MCF 10A (cell line): ENCODE measurements at regions not wholly inside any gene's neighbourhood (a gene's known extent, or its start where the extent isn't known, plus 50 kb on each side); places are given as distances from the start of the nearest gene placed in this dataset.

Source experiments
- BruUV-seq: library from RNA; stranded (reverse); fragments of 400-500 nt; replicated peaks from 2 replicates; lab custom pipeline; 2021; lab: Mats Ljungman, UMichigan
- CTCF ChIA-PET: fragments of 300-600 bp; sonication (Branson Sonifier 250); formaldehyde crosslinking; extraction: SDS; loops from one replicate; lab custom pipeline; 2021; ENCODE audit warnings: antibody characterized with exemption, inconsistent platforms; lab: Yijun Ruan, JAX
- POLR2A ChIA-PET: fragments of 300-600, 350-650 bp; sonication (Branson Sonifier 250); formaldehyde crosslinking; extraction: SDS; loops from one replicate; lab custom pipeline; 2020; ENCODE audit warnings: antibody characterized with exemption, inconsistent platforms; lab: Yijun Ruan, JAX
- DNase-seq: peaks from one replicate; pipeline ENCODE4 v3.0.0-alpha.2; 2018; ENCODE audit not compliant: unreplicated experiment
- H3K27ac Mint-ChIP-seq: one replicate; pipeline ENCODE4 v1.8.0; 2022; ENCODE audit warnings: mild to moderate bottlenecking, low read depth, mixed read lengths; ENCODE audit not compliant: unreplicated experiment
- H3K27me3 Mint-ChIP-seq: one replicate; pipeline ENCODE4 v1.8.0; 2022; ENCODE audit warnings: mixed read lengths; ENCODE audit not compliant: insufficient read depth, unreplicated experiment
- H3K36me3 Mint-ChIP-seq: one replicate; pipeline ENCODE4 v1.8.0; 2022; ENCODE audit warnings: mild to moderate bottlenecking, moderate library complexity, mixed read lengths; ENCODE audit not compliant: insufficient read depth, unreplicated experiment
- H3K4me1 Mint-ChIP-seq: one replicate; pipeline ENCODE4 v1.8.0; 2022; ENCODE audit warnings: mixed read lengths; ENCODE audit not compliant: insufficient read depth, unreplicated experiment
- H3K4me3 Mint-ChIP-seq: one replicate; pipeline ENCODE4 v1.8.0; 2022; ENCODE audit warnings: mild to moderate bottlenecking, moderate library complexity, mixed read lengths; ENCODE audit not compliant: unreplicated experiment
- H3K9me3 Mint-ChIP-seq: one replicate; pipeline ENCODE4 v1.8.0; 2022; ENCODE audit warnings: mixed read lengths; ENCODE audit not compliant: unreplicated experiment
- intact Hi-C: fragments of 100-400 bp; cut with micrococcal nuclease; formaldehyde crosslinking; loops from 2 replicates; pipeline ENCODE4 v1.14.1; 2022
- TF ChIP-seq, protein P1 (sequence below): fragments of 200-600 bp; IDR thresholded peaks from one replicate; pipeline ENCODE4 v1.8.0; 2022; ENCODE audit warnings: antibody characterized with exemption, mild to moderate bottlenecking; ENCODE audit not compliant: unreplicated experiment

DNA sequence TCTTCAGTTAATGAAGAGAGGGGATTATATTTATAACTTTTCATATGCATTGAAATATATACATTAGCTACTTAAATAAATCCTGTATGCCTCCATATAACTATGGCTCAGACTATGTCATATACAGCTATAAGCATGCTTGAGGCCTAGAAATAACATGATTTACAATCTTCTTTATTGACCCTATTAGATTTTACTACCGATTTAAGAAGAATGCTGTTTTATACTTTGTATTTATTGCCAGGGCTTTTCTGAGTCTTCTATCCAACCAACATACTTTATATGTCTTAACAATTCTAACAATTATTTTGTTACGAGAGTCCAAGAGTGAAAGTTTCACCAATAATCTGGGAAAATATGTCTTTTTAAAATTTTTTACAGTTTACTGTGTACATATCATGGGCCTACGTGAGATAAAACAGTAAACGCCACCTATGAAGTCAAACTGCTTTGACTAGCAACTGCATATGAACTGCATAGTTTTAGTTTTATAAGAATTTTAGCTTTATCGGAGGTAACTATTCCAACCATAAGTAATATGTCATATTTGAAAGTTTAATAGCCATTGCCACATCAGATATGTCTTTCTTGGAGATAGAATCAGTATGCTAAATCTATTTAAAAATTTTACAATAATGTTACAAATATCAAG lies 861.0 kb downstream of the USP25 start:
- Mint-ChIP-seq H3K36me3 (no peaks in the 10 kb centered on the region), H3K4me1 (no peaks in the 10 kb centered on the region), H3K9me3 (no peaks in the 10 kb centered on the region), H3K4me3 (no peak overlapping the region), H3K27ac (no peak overlapping the region), H3K27me3 (no peaks in the 10 kb centered on the region)
- POLR2A ChIA-PET: no interaction called here
- CTCF ChIA-PET: no interaction called here
- intact Hi-C loops: no loop called here
- TF ChIP-seq, protein P1, sequence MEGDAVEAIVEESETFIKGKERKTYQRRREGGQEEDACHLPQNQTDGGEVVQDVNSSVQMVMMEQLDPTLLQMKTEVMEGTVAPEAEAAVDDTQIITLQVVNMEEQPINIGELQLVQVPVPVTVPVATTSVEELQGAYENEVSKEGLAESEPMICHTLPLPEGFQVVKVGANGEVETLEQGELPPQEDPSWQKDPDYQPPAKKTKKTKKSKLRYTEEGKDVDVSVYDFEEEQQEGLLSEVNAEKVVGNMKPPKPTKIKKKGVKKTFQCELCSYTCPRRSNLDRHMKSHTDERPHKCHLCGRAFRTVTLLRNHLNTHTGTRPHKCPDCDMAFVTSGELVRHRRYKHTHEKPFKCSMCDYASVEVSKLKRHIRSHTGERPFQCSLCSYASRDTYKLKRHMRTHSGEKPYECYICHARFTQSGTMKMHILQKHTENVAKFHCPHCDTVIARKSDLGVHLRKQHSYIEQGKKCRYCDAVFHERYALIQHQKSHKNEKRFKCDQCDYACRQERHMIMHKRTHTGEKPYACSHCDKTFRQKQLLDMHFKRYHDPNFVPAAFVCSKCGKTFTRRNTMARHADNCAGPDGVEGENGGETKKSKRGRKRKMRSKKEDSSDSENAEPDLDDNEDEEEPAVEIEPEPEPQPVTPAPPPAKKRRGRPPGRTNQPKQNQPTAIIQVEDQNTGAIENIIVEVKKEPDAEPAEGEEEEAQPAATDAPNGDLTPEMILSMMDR: no peak
- no TSS peak for BruUV-seq
- no peak for DNase-seq

DNA sequence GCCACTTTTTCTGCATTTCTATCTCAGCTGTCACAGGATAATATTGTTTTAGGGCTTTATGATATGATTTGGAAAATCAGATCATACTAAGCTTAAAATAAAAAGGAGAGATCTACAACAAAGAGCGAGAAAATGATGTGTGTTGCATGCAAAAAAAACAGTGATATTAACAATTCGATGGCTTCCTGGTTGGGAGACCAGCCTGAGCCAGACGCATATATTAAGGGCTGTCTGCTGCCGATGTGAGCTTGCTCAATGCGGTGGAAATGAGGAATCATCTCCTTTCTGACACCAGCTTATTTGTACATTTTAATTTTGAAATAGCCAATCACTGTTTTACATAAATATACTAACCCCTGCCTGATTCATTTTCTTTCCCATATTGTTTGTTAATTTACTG lies 862.6 kb downstream of the USP25 start:
- no peak overlapping the region for H3K27ac Mint-ChIP-seq
- TF ChIP-seq, protein P1: no peak
- H3K36me3 Mint-ChIP-seq: no peaks in the 10 kb centered on the region
- POLR2A ChIA-PET: interaction anchor here (0.7 kb wide), 1 partner anchor 319 kb away, joined by 3 read pairs; no protein-coding TSS in a partner anchor
- DNase-seq: no peak
- BruUV-seq: no TSS peak
- intact Hi-C loops: no loop called here
- CTCF ChIA-PET: interaction anchor here (1.0 kb wide), 1 partner anchor 17 kb away, joined by 3 read pairs; no protein-coding TSS in a partner anchor
- no peaks in the 10 kb centered on the region for H3K4me1 Mint-ChIP-seq
- no peaks in the 10 kb centered on the region for H3K9me3 Mint-ChIP-seq
- H3K27me3 Mint-ChIP-seq: no peaks in the 10 kb centered on the region
- no peak overlapping the region for H3K4me3 Mint-ChIP-seq

DNA sequence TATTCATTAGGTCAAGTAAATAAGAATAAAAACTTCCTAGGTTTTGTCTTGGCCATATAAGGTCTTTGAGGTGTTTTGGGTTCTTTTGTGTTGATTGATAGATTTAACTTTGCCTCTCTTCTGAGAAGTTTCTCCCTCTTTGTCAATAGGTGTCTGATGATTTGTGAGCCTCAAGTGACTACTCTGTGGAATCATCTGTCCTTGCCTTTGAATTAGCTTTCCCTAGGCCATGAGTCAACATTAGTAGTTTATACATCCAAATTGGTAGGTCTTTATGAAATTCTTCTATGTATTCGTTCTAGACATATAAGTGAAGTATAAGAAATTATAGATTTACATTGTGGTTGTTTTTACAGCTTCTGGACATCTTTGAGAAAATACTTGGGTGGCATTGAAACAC lies 864.4 kb downstream of the USP25 start:
- Mint-ChIP-seq H3K27ac (no peak overlapping the region), H3K36me3 (no peaks in the 10 kb centered on the region), H3K27me3 (no peaks in the 10 kb centered on the region), H3K4me3 (no peak overlapping the region), H3K4me1 (no peaks in the 10 kb centered on the region), H3K9me3 (no peaks in the 10 kb centered on the region)
- DNase-seq: no peak
- TF ChIP-seq, protein P1: no peak
- no TSS peak for BruUV-seq
- POLR2A ChIA-PET: interaction anchor here (0.8 kb wide), 1 partner anchor 17 kb away, joined by 4 read pairs; no protein-coding TSS in a partner anchor
- CTCF ChIA-PET: interaction anchor here (0.5 kb wide), 1 partner anchor 33 kb away, joined by 5 read pairs; no protein-coding TSS in a partner anchor
- intact Hi-C loops: no loop called here

DNA sequence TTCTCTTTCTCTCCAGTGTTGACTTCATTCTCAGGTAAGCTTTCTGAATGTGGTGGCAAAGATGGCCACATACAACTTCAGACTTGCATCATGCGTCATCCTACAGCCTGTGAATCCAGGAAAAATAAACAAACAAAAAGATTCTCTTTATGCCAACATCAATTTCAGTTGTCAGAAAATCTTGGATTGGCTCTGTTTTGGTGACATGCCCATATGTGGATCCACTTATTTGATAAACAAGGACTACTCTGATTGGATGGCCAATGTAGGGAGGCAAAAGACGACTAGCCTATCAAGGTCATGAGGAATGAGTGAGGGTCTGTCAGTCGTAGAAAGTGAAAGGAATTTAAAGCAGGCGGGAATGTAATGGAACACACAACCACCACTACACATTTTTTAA lies 866.6 kb downstream of the USP25 start:
- intact Hi-C loops: no loop called here
- ChIA-PET CTCF (no interaction called here), POLR2A (no interaction called here)
- Mint-ChIP-seq H3K4me1 (peaks cover 5% of the 10 kb centered on the region), H3K27ac (no peak overlapping the region), H3K9me3 (no peaks in the 10 kb centered on the region), H3K4me3 (no peak overlapping the region), H3K27me3 (no peaks in the 10 kb centered on the region), H3K36me3 (no peaks in the 10 kb centered on the region)
- BruUV-seq: no TSS peak
- TF ChIP-seq, protein P1: no peak
- DNase-seq: no peak
